ENCODE measurements at regions not wholly inside any gene's neighbourhood (a gene's known extent, or its start where the extent isn't known, plus 50 kb on each side); places are given as distances from the start of the nearest gene placed in this dataset.

DNA sequence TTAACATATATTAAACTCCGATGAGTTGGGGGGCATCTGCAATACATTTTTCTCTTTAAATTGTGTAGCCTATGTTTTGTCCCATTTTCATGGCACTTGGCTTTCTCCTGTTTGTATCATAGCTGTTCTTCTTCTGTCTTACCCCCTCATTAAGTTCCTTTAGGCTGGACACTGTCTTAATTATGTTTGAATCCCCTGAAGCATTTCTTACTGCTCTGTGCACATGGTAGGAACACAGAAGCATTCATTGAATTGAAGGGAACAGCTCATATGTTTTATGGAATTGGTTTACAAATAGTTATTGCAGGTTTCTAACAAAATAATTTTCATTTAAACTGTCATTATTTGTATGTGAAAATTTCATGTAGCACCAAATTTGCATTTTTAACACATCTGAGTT, 176.8 kb downstream of the TANC2 start:
- TF ChIP-seq CTCF (IDR thresholded peaks at IDR 0.05) = no peak
- intact Hi-C loops (cut with DNase I) = no loop called here
- no peaks in the 10 kb centered on the region for H3K27me3 ChIP-seq
- no peaks in the 10 kb centered on the region for H3K9me3 ChIP-seq
- H3K27ac ChIP-seq = no peak overlapping the region
- H3K4me3 ChIP-seq = no peak overlapping the region
- no peaks in the 10 kb centered on the region for H3K36me3 ChIP-seq
- H3K4me1 ChIP-seq = peaks cover 3% of the 10 kb centered on the region
- no peak for ATAC-seq
- DNase-seq = no peak

- Histone ChIP-seq H3K27ac (no peak overlapping the region), H3K27me3 (no peaks in the 10 kb centered on the region), H3K4me1 (no peaks in the 10 kb centered on the region), H3K36me3 (no peaks in the 10 kb centered on the region), H3K4me3 (no peak overlapping the region), H3K9me3 (no peaks in the 10 kb centered on the region)
- DNase-seq = no peak
- no peak for TF ChIP-seq CTCF (IDR thresholded peaks at IDR 0.05)
- ATAC-seq = no peak
- intact Hi-C loops (cut with DNase I) = no loop called here
Observed at GRCh38 chr17:63150490-63150889, 184.5 kb downstream of the TANC2 start.

GRCh38 chr17:63150994-63151464, 185.0 kb downstream of the TANC2 start:
- Histone ChIP-seq H3K36me3 (no peaks in the 10 kb centered on the region), H3K4me1 (no peaks in the 10 kb centered on the region), H3K4me3 (no peak overlapping the region), H3K9me3 (no peaks in the 10 kb centered on the region), H3K27ac (no peak overlapping the region), H3K27me3 (no peaks in the 10 kb centered on the region)
- intact Hi-C loops (cut with DNase I) = no loop called here
- ATAC-seq = no peak
- TF ChIP-seq CTCF (IDR thresholded peaks at IDR 0.05) = no peak
- no peak for DNase-seq

DNA sequence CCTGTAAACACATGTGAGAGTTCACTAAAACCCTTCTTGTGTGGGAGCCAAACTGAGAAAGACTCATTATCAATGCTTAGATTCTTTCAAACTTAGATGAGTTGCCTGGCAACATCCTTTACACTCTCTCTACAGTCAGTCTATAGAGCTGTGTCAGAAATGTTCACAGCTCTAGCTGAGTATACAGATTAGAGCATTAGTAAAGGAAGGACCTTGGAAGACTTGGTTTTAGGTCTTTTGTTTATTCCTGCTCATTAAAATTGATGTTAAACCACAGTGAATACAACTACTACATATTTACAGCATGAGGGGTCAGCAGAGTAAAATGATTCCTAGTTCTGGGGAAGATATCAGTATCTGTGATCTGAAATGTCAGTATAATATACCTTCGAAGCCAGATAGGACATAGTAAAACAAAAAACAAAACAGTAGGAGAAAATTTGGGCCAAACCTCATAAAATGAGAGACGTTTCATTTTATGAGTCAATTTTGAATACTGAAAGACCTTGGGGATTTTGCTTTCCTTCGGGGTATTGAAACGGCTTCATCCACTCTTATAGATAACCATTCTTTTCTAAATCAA, 186.0 kb downstream of the TANC2 start:
- Histone ChIP-seq H3K27ac (no peak overlapping the region), H3K4me3 (no peak overlapping the region), H3K27me3 (no peaks in the 10 kb centered on the region), H3K36me3 (no peaks in the 10 kb centered on the region), H3K9me3 (no peaks in the 10 kb centered on the region), H3K4me1 (no peaks in the 10 kb centered on the region)
- TF ChIP-seq CTCF (IDR thresholded peaks at IDR 0.05) = no peak
- no peak for ATAC-seq
- no peak for DNase-seq
- intact Hi-C loops (cut with DNase I) = no loop called here

DNA sequence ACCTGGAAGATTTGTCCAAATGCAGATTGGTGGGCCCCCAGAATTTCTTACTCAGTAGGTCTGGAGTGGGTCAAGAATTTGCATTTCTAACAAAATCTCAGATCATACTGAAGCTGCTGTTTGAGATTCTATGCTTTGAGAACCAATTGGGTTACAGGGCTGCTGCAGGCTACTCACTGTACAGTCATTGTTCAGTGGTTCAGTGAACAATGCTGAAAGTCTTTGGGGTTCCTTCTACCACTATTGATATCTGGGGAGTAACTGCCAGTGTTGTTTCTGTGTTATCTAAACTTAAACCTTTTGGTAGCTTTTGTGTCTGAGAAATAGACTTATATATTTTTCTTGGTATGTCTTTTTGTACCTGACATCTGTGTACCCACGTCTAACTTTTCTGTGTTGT, 187.5 kb downstream of the TANC2 start:
- Histone ChIP-seq H3K9me3 (no peaks in the 10 kb centered on the region), H3K4me1 (no peaks in the 10 kb centered on the region), H3K4me3 (no peak overlapping the region), H3K36me3 (no peaks in the 10 kb centered on the region), H3K27me3 (no peaks in the 10 kb centered on the region), H3K27ac (no peak overlapping the region)
- no peak for ATAC-seq
- intact Hi-C loops (cut with DNase I) = no loop called here
- TF ChIP-seq CTCF (IDR thresholded peaks at IDR 0.05) = no peak
- no peak for DNase-seq

Data from upper lobe of right lung (tissue), 1 donor.